OCI-LY3 (cell line): ENCODE measurements at regions not wholly inside any gene's neighbourhood (a gene's known extent, or its start where the extent isn't known, plus 50 kb on each side); places are given as distances from the start of the nearest gene placed in this dataset.
A peak's percentile ranks its signal among the peaks of the same experiment; 100 is the strongest.

Experiments used
- H2AFZ ChIP-seq: fragments of 200-600, 300-600 bp; shearing (Covaris generic); 2 replicates; pipeline ENCODE4 v1.6.0; 2014; ENCODE audit warnings: antibody characterized with exemption, low read depth, low read length
- H3K27ac ChIP-seq: fragments of 200-600, 300-600 bp; sonication (generic); 2 replicates; pipeline ENCODE4 v1.5.1; 2014; ENCODE audit warnings: mild to moderate bottlenecking, low read length, moderate library complexity, mixed read lengths
- H3K27me3 ChIP-seq: fragments of 200-600, 300-600 bp; sonication (generic); 2 replicates; pipeline ENCODE4 v1.6.1; 2014; ENCODE audit warnings: low read depth, low read length, mixed read lengths
- H3K36me3 ChIP-seq: fragments of 200-600, 300-600 bp; sonication (generic); replicated peaks from 2 replicates; pipeline ENCODE3; 2014; ENCODE audit warnings: low read depth, low read length, mixed read lengths
- H3K4me1 ChIP-seq: fragments of 300-600, 200-600 bp; sonication (generic); 2 replicates; pipeline ENCODE4 v1.6.1; 2014; ENCODE audit warnings: low read length, mixed read lengths
- H3K4me2 ChIP-seq: fragments of 200-600, 300-600 bp; sonication (generic); 2 replicates; pipeline ENCODE4 v1.6.1; 2014; ENCODE audit warnings: low read length, mixed read lengths
- H3K4me3 ChIP-seq: fragments of 300-600, 200-600 bp; sonication (generic); 2 replicates; pipeline ENCODE4 v1.5.1; 2014; ENCODE audit warnings: antibody characterized with exemption, mild to moderate bottlenecking, low read length, moderate library complexity
- H3K79me2 ChIP-seq: fragments of 300-600, 200-600 bp; shearing (Covaris generic); 2 replicates; pipeline ENCODE4 v1.6.1; 2014; ENCODE audit warnings: mild to moderate bottlenecking, low read length, mixed read lengths
- H3K9ac ChIP-seq: fragments of 300-600, 200-600 bp; shearing (Covaris generic); 2 replicates; pipeline ENCODE4 v1.6.0; 2014; ENCODE audit warnings: mild to moderate bottlenecking, low read length, moderate library complexity
- H3K9me3 ChIP-seq: fragments of 200-600, 300-600 bp; shearing (Covaris generic); 2 replicates; pipeline ENCODE4 v1.6.1; 2014; ENCODE audit warnings: low read length, mixed read lengths; ENCODE audit not compliant: insufficient read depth
- H4K20me1 ChIP-seq: fragments of 200-600, 300-600 bp; sonication (generic); 2 replicates; pipeline ENCODE4 v1.6.1; 2016; ENCODE audit warnings: low read length, mixed read lengths; ENCODE audit not compliant: insufficient read depth
- EZH2phosphoT487 ChIP-seq: fragments of 200-600 bp; shearing (Covaris generic); IDR thresholded peaks from 2 replicates; pipeline ENCODE4 v1.6.1; 2018; ENCODE audit warnings: antibody characterized with exemption, mixed run types, low read depth
- TF ChIP-seq, protein P1 (sequence below): fragments of 200-600, 300-600 bp; sonication (generic); IDR thresholded peaks from 2 replicates; pipeline ENCODE4 v1.5.1; 2014; ENCODE audit warnings: antibody characterized with exemption, low read length, low read depth

DNA sequence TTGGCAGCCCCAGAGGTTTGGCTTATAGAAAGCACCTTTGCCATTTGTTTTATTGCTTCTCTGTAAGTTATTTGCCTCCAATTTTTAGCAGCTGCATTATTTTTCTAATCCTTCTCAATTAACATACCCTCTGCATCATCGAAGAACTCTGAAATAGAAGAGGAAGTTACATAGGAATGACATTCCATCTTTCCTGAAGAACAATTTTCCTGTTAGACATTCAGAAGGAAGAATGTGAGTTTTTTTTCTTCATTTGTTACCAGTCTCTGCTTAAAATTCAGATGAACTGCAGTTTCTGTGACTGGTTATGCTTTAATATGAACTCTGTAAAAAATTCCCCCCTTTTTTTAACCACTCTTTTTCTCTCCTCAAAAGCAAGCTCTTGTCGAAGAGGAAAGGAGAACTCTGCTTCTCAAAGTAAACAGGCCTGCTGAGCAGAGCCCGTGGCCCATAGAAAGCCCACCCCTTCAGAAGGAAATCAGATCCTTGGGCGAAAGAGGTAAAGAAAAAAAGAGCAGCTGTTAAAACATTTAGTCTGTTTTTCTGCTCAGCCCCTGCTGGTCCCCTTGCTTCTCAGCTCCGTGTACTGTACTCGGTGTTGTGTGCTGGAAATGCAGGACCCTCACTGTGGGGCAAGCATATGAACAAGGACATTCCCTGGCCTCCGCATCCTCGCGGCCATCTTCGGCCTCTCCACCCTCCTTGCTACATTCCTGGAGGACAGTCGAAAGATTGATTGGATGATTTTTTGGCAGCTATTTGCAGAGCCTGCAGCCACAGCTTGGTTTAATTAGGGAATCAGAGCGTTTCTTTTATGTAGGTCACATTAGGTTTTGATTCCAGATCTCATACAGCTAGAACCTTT, 164.4 kb upstream of the LRIG3 start:
- Histone ChIP-seq H3K4me1 (no peaks in the 10 kb centered on the region), H3K4me3 (no peak overlapping the region), H3K36me3 (no peaks in the 10 kb centered on the region), H2AFZ (no peak overlapping the region), H3K27me3 (no peaks in the 10 kb centered on the region; the same call in 1 of the 2 replicates), H3K27ac (no peak overlapping the region), H3K79me2 (no peaks in the 10 kb centered on the region), H3K4me2 (no peak overlapping the region), H3K9me3 (no peaks in the 10 kb centered on the region), H4K20me1 (no peaks in the 10 kb centered on the region), H3K9ac (no peak overlapping the region)
- TF ChIP-seq, protein P1, sequence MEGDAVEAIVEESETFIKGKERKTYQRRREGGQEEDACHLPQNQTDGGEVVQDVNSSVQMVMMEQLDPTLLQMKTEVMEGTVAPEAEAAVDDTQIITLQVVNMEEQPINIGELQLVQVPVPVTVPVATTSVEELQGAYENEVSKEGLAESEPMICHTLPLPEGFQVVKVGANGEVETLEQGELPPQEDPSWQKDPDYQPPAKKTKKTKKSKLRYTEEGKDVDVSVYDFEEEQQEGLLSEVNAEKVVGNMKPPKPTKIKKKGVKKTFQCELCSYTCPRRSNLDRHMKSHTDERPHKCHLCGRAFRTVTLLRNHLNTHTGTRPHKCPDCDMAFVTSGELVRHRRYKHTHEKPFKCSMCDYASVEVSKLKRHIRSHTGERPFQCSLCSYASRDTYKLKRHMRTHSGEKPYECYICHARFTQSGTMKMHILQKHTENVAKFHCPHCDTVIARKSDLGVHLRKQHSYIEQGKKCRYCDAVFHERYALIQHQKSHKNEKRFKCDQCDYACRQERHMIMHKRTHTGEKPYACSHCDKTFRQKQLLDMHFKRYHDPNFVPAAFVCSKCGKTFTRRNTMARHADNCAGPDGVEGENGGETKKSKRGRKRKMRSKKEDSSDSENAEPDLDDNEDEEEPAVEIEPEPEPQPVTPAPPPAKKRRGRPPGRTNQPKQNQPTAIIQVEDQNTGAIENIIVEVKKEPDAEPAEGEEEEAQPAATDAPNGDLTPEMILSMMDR, result no peak
- TF ChIP-seq EZH2phosphoT487, result no peak

DNA sequence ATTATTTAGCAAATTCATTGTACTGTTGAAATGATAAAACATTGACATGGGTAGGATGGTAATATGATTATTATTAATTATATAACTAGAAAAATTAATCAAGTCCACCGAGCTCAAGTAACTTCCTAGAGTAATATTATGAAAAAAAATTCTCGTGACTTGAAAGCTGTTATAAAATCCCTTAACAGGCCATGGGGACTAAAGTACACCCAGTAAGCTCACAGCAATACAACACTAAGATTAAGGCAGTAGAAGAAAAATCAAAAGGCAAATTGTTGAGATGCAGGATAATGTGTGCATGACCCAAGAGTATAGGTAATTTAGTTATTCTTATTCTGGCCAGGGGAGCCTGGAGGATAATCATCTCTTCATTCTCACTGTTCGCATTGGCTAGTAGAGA, 162.6 kb upstream of the LRIG3 start:
- no peak overlapping the region for H3K4me2 ChIP-seq
- H3K9ac ChIP-seq, result no peak overlapping the region
- H3K27ac ChIP-seq, result no peak overlapping the region
- no peak overlapping the region for H3K4me3 ChIP-seq
- no peaks in the 10 kb centered on the region for H3K36me3 ChIP-seq
- TF ChIP-seq, protein P1, result no peak
- no peak for TF ChIP-seq EZH2phosphoT487
- no peak overlapping the region for H2AFZ ChIP-seq
- no peaks in the 10 kb centered on the region for H3K9me3 ChIP-seq
- peaks cover 4% of the 10 kb centered on the region; the same call in 1 of the 2 replicates for H3K4me1 ChIP-seq
- H3K27me3 ChIP-seq, result peaks cover 3% of the 10 kb centered on the region; the same call in 1 of the 2 replicates
- no peaks in the 10 kb centered on the region for H4K20me1 ChIP-seq
- no peaks in the 10 kb centered on the region for H3K79me2 ChIP-seq

DNA sequence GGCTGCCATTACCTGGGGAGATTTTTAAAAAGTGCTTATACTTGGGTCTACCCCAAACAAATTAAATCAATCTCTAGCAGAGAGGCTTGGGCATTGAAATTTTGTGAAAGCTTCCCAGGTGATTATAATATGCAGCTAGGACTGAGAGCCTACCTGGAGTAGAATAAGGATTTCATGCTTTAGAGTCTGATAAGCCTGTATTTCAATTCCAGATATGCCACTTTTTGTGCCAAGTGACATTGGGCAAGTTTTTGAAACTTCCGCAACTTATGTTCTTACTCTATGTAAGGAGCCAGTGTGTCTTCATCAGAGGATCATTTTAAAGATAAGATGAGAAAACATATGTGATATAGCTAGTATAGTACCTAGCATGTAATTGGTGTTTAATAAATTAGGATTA, 159.8 kb upstream of the LRIG3 start:
- H4K20me1 ChIP-seq, result no peaks in the 10 kb centered on the region
- H3K9me3 ChIP-seq, result no peaks in the 10 kb centered on the region
- no peak overlapping the region for H3K9ac ChIP-seq
- no peaks in the 10 kb centered on the region for H3K36me3 ChIP-seq
- no peak overlapping the region for H3K4me3 ChIP-seq
- H2AFZ ChIP-seq, result no peak overlapping the region
- no peaks in the 10 kb centered on the region for H3K79me2 ChIP-seq
- H3K27ac ChIP-seq, result no peak overlapping the region
- no peak for TF ChIP-seq EZH2phosphoT487
- TF ChIP-seq, protein P1, result no peak
- H3K27me3 ChIP-seq, result peaks cover 3% of the 10 kb centered on the region; the same call in 1 of the 2 replicates
- peaks cover 4% of the 10 kb centered on the region; the same call in 1 of the 2 replicates for H3K4me1 ChIP-seq
- H3K4me2 ChIP-seq, result no peak overlapping the region

DNA sequence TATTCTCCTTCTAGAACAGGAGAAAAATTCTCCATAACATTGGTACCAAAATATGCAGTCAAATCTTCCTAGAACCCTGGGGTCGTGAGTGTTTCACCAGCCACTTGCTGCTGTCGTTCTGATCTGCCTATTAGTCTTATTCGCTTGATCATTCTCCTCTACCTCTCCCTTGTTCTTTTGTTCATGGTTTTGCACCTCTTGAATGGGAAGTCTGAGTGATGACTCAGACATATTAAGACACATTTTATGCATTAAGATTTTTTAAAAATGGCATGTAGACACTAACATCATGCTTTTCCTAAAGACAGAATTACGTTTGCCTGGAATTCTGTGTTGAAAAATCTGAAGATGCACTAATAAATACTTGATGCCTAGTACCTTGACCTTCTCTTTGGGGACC, 159.2 kb upstream of the LRIG3 start:
- peak overlapping the region; percentile 44 for H3K4me2 ChIP-seq
- no peak overlapping the region for H2AFZ ChIP-seq
- peaks cover 4% of the 10 kb centered on the region; the same call in 1 of the 2 replicates for H3K4me1 ChIP-seq
- H3K79me2 ChIP-seq, result no peaks in the 10 kb centered on the region
- H3K9me3 ChIP-seq, result no peaks in the 10 kb centered on the region
- no peak overlapping the region for H3K4me3 ChIP-seq
- TF ChIP-seq, protein P1, result no peak
- no peak for TF ChIP-seq EZH2phosphoT487
- peaks cover 3% of the 10 kb centered on the region; the same call in 1 of the 2 replicates for H3K27me3 ChIP-seq
- no peaks in the 10 kb centered on the region for H4K20me1 ChIP-seq
- H3K36me3 ChIP-seq, result no peaks in the 10 kb centered on the region
- H3K27ac ChIP-seq, result no peak overlapping the region
- H3K9ac ChIP-seq, result no peak overlapping the region
